ENCODE measurements at regions not wholly inside any gene's neighbourhood (a gene's known extent, or its start where the extent isn't known, plus 50 kb on each side); places are given as distances from the start of the nearest gene placed in this dataset.

GRCh38 chr12:92003701-92004100, 141.9 kb downstream of the BTG1 start:
- DNase-seq (ENCODE audit: low spot score): no peak

GRCh38 chr12:92002673-92003382, 142.8 kb downstream of the BTG1 start:
- no peak for DNase-seq (ENCODE audit: low spot score)

- no peak for DNase-seq (ENCODE audit: low spot score)
Measured at GRCh38 chr12:92002195-92002649, 143.4 kb downstream of the BTG1 start.

DNA sequence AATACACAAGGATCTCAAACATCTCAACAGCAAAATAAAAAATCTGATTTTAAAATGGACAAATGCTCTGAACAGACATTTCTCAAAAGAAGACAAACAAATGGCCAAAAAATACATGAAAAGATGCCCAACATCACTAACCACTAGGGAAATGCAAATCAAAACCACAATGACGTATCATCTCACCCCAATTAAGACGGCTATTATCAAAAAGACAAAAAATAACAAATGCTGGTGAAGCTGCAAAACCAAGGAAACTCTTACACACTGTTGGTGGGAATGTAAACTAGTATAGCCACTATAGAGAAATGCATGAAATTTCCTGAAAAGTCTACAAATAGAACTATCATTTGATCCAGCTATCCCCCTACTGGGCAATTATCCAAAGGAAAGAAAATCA, 145.0 kb downstream of the BTG1 start:
- no peak for DNase-seq (ENCODE audit: low spot score)

- DNase-seq (ENCODE audit: low spot score): no peak
Measured at GRCh38 chr12:91999823-92000222, 145.8 kb downstream of the BTG1 start.

DNA sequence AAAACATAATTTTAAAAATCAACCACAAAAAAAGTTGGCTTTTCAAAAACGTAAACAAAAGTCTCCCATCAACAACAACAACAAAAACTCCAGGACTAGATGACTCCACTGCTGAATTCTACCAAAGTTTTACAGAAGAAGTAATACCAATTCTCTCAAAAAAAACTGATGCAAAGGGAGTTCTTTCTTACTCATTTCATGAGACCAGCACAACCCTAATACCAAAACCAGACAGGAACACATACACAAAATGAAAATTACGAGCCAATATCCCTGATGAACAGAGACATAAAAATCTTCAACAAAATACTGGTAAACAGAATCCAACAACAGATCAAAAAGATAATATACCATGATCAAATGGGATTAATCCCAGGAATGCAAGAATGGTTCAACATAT, 147.3 kb downstream of the BTG1 start:
- DNase-seq (ENCODE audit: low spot score): no peak

GRCh38 chr12:91994208-91994797, 151.3 kb downstream of the BTG1 start:
- no peak for DNase-seq (ENCODE audit: low spot score)

GRCh38 chr12:91993287-91994017, 152.2 kb downstream of the BTG1 start:
- DNase-seq (ENCODE audit: low spot score): no peak

DNA sequence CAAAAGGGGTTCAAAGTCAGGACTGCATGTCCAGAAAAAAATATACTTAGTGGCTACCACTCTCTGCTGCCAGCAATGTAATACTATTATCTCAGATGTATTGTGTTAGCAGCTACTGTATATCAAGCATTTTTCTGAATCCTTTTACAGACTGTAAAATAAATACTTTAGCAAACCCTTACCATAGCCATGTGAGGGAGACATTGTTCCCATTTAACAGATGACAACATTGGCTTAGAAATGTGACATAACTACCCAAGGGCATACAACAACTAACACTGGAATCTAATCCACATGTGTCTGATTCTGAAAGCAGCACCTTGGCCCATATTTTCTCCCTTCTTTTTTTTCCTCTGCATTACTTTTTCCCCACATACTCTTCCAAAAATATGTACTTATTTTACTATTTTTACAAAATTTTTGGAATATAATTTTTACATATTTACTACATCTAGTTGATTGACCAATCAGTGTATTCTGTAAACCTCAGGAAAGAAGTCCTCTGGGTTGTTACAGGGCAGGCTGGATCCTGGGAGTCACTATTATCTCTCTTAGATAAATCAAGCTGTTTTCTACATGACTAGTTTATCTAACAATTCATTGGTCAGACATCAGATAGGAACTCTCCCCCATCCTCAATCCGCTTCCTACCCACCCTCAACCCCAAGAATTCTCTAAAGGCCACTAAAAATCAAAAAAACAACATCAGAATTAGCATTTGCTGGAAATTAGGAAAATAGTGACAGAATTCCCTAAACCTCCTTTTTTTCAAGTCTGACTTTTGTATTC, 154.1 kb downstream of the BTG1 start:
- DNase-seq (ENCODE audit: low spot score): no peak

DNA sequence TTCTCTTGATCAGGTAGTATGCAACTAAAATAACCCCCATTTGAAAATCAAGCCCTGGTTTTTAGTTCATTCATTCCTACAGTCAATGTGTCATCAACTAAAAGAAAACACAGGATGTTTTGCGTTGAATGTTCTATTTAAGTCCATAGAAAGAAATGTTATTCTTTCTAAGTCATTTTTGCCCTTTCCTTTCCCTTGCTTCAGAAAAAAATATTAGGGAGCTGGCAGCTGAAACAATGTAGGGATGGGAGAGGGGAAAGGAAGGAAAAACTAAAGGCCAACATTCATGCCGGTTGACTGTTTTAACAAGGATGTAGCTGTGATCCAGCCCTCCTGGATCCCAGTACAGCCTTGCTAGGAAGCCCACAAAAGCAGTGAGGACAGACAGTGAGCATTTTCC, 155.1 kb downstream of the BTG1 start:
- DNase-seq (ENCODE audit: low spot score): no peak

GRCh38 chr12:91989143-91989542, 156.5 kb downstream of the BTG1 start:
- no peak for DNase-seq (ENCODE audit: low spot score)

DNA sequence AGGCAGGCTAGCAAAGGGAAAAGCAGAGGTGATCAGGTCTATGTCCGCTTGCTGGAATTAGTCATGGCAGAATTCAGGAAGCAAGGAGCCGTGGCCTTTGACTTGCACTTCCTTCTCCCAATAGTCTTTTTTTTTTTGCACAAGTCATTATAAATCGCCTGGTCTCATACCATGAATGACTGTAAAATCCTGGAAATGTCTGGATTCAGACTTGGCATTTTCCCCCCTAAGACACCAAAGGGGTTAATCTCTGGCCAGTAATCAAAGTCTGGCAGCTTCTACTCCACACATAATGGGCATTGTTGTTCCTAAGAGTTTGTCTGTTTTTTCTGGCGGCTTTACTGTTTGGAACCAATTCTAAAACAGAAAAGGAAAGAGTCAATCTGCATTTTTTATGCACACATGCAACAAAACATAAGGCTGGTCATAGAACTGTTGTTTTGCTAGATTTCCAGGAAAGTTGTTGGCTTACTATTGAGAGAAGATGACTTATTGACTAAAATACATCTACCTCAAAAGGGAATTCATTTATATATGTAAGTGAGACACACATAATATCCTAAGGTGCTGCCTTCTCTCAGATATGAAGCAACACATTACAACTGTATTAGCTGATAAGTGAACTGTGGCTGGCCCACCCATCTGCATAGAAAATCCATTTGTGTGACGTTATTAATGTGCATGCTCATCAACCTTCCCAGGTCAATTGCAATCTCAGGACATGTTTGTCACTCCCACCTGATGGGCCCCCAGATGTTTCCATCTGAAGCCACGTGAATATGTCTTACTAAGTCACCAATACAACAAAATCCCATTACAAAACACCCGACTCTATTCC, 157.3 kb downstream of the BTG1 start:
- no peak for DNase-seq (ENCODE audit: low spot score)

- DNase-seq (ENCODE audit: low spot score): no peak
Measured at GRCh38 chr12:91986084-91986483, 159.6 kb downstream of the BTG1 start.

DNA sequence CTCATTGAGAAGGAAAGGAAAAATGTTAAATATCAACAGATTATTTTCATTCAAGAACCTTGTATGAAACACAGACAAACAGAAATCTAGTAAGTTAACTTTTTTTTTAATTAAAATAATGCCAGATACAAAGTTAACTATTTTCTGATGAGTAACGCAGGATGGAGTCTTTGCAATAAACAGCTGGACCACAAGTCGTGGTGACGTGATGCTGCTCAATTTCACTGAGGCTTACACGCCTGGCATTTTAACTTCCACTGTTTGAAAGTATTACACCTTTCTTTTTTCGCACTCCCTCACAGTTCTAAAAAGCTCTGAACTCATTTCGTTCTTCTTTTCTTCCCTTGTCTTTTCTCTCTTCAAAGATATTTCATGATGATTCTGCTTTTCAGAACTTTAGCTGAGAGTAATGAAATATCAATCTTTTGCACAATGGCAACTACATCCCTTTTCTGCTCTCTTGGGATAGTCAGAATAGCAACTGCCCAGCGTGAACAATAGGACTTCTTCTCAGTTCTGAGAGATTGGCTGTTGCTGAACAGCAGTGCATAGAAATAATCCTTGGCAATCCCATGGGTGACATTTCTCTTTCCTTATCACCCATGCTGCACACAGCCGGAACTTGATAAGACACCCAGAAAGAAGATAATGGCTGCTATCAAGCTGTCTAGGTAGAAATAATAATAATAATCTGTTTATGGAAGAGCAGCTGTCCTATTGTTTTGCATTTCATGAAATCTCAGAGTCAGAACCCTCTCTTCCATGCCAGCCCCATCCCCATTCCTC, 160.5 kb downstream of the BTG1 start:
- no peak for DNase-seq (ENCODE audit: low spot score)

DNA sequence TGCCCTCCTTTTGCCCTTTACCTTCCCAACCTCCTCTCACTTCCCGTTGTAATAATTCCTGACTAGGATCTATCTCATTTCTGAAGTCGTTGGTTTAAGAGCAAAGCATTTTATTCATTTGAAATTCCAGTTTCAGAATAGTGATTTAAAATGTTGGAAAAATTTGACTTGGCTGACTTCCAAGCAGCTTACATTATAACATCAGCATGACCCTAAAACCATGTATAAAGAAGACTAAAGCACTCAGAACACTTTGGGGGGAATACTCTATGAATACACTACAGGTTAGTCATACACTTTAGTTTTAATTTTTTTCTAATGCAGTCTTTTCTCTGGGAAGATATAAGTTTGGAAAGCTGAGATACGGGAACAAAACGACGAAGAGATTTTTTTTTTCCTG, 161.1 kb downstream of the BTG1 start:
- no peak for DNase-seq (ENCODE audit: low spot score)

DNA sequence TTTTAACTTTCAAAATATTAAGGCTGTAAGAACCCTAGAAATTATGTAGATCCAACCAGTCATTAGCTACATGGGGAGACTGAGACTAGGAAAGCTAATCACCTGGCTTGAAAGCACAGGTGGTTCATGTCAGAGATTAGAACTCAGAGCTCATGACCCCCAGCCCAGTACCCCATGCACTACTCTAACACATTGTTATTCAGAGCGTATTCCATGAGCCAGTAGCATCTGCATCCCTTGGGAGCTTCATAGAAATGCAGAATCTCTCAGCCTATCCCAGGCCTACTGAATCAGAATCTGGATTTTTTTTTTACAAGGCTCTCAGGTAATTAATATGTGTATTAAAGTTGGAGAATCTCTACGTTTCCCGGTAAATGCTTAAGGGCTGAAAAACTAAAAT, 161.7 kb downstream of the BTG1 start:
- no peak for DNase-seq (ENCODE audit: low spot score)

DNA sequence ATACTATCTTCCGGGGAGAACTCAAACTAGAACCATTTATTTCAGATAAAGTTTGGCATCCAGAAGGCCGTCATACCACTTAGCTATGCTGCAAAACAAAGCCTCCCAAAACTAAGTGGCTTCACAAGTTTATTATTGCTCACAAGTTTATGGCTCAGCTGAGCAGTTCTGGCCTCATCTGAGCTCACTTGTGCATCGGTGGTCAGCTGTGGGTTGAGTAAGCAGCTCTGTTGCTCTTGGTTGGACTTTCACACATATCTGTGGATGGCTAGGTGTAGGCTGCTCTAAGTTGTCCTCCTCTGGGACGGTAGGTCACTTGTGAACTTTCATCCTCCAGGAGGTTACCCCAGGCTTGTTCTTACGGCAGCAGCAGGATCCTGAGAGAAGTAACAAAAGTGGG, 162.7 kb downstream of the BTG1 start:
- DNase-seq (ENCODE audit: low spot score): no peak

DNA sequence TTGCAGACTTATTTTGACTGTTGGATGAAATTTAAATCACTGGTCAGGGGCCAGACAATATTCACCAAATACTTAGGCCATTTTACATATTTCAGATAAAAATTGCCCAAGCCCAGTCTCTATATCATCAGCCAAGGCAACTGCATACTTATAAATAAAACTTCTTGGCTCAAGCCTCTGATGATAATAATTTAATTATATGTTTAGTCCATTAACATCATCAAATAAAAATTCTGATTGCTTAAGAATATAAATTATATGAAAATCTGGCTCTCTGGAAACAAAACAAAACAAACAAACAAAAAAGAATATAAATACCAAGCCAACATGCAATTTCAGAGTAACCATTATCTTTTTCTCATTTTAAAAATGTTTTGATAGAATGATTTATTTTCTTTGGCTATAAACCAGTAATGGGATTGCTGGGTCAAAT, 165.2 kb downstream of the BTG1 start:
- DNase-seq (ENCODE audit: low spot score): no peak

DNA sequence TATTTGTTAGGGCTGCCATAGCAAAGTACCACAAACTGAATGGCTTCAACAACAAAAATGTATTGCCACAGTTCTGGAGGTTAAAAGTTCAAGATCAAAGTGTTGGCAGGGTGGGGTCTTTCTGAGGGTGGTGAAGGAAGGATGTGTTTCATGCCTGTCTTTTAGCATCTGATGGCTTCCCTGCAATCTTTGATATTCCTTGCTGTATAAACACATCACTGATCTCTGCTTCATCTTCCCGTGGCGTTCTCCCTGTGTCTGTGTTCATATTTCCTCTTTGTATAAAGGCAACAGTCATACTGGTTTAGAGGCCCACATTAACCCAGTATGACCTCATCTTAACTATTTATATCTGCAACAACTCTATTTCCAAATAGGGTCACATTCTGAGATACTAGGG, 167.5 kb downstream of the BTG1 start:
- DNase-seq (ENCODE audit: low spot score): no peak

DNA sequence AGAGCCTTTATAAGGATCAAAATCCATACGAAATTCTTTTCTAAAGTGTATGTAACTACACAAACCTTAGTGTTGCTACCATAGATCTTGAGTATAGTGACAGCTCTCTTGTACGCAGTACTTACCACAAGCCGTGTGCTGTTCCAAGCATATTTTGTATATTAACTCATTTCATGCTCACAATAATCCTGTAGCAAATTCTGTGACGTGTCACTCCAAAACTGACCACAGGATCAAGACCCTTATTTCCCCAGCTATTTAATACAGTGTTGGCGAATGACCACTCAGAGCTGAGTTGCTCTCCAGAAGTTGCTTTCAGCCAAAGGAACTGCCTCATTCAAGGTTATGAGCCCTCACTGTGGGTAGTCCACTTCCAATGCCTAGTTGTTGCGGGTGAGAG, 169.8 kb downstream of the BTG1 start:
- no peak for DNase-seq (ENCODE audit: low spot score)

Data from mesenteric fat pad (tissue), 1 donor.